Dermis blood vessel endothelial cell (primary cell): ENCODE measurements at regions not wholly inside any gene's neighbourhood (a gene's known extent, or its start where the extent isn't known, plus 50 kb on each side); places are given as distances from the start of the nearest gene placed in this dataset.

Source experiments
- DNase-seq: peaks from one replicate; pipeline ENCODE4 v3.0.0; 2010

- DNase-seq, result no peak
Measured at GRCh38 chr11:45597097-45597496, 68.3 kb downstream of the CHST1 start.

GRCh38 chr11:45596571-45596970 lies 68.9 kb downstream of the CHST1 start:
- DNase-seq, result no peak

DNA sequence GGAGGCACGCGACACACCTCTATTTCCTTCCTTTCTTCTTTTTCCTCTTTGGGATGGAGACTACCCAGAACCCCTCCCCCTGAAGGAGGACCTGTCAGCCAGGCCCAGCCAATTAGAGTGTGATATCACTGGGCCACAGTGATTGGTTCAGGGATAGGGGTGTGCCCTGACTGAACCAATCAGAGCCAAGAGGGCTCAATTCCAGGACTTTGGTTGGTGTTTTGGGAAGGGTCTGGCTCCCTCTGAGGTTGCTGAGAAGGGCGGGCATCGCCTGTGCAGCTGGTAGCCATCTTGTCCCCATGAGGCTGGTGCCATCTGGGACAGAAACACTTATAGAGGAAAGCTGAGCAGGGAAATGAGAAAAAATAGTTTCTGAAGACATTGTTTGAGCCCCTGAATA lies 71.4 kb downstream of the CHST1 start:
- DNase-seq, result no peak

DNA sequence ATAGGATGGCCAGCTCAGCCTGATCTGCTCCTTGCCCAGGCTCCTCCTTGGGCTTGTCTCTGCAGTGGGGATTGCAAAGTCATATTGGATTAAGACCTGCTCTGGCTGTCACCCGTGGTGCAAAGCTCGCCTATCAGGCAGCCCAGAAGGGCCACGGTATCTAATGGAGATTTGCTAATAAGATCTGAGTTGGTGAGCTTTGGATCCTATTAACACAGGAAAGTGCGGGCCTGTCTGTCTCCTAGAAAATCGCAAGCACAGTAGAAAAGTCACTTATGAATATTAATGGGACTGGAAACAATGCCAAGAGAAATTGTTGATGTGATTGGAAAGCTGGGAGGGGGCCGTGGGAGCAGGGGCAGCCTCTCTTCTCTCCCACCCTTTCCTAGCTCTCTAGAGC lies 72.8 kb downstream of the CHST1 start:
- DNase-seq, result no peak

GRCh38 chr11:45590743-45591142 lies 74.7 kb downstream of the CHST1 start:
- DNase-seq, result peak; percentile 27

DNA sequence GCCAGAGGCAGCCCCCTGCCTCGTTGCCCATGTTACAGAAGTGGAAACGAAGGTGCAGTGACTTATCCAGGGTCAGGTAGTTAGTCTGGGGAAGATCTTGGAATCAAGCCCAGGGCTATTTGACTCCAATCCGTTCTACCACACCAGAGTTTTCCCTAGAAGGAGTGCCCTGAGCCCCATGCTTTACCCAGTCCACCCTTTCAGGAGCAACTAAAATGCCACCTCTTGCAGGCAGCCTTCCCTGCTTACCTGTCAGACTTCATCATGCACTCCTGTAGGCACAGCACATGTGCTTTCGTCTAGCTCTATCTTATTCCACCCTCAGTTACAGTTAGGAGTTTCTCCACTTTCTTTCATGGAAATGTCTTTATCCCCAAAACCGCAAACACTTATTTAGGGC lies 80.2 kb downstream of the CHST1 start:
- no peak for DNase-seq

DNA sequence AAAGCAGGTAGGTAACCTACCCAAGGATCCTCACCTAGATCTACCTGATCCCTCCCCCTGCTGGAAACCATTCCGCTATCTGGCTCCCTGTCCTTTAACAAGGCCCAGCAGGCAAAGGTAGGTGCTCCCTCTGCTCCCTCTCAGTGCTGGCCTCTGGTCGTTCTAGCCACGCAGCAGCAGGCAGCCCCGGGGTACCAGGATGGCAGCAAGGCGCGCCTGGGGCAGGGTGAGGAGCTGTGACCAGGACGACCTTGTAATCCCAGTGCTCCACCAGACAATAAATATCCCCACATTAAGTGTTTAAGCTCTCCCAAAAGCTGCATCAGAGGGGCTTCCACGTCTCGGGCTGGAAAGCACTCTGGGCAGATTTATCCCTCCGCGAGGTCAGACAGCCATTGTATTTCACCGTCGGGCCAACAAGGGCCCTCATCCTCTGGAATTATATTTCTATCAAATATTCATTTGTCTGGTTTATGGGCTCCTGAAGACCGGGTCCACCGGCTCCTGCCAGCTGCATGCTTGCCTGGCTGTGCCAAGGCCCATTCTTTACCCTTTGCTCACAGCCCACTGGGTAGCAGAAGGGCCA lies 81.3 kb downstream of the CHST1 start:
- no peak for DNase-seq

- DNase-seq, result peak; percentile 68
Measured at GRCh38 chr11:45580399-45580798, 85.0 kb downstream of the CHST1 start.

GRCh38 chr11:45578316-45578715 lies 87.1 kb downstream of the CHST1 start:
- no peak for DNase-seq

GRCh38 chr11:45577752-45578151 lies 87.7 kb downstream of the CHST1 start:
- no peak for DNase-seq

GRCh38 chr11:45576461-45577215 lies 88.8 kb downstream of the CHST1 start:
- no peak for DNase-seq

DNA sequence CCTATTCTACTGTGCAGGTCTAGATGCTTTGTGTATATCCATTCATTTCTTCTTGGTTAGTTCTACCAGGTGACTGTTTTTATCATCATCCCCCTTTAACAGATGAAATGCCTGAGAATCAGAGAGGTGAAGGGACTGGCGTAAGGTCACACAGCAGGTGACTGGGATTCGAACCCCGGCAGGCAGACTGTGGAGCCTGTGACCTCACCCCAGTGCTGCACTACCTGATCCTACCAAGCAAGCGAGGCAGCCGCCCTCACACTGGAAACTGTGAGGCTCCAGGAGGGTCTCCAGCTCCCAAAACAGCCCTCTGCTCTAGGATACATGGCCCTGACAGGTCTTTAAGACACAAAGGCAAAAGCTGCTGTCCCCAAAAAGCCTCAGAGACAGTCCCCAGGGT lies 91.7 kb downstream of the CHST1 start:
- DNase-seq, result no peak

DNA sequence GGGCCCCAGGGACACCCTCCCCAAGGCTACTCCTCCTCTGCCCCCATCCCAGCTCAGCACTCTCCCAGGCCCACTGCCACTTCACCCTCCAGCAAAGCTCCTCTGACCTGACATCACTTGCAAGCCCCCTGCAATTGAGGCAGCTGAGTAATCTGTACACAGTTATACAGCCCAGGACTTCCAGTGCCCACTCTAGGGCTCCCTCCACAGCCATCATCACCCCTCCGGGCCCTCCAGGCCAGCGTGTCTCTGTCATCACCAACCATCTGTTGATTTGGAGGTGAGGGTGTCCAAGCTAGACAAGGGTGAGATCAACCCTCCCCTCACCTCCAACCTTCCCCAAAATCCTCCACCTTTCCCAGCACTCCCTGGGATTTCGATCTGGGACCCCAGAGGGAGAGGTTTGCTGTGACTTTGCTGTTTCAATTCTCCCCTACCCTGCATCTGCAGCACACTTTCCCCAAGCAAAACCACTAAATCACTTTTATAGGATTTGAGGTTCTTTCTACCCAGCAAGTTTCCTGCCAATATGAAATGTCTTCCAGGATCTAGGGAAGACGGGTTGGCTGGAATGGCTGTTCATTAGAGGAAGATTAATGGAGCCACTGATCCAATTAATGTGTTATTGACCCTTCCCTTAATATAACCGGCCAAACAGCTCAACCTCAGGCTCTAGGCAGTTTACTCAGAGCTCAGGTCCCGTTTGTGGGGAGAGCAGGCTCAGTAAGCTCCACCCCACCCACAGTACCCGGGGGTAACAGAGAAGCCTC lies 92.9 kb downstream of the CHST1 start:
- no peak for DNase-seq

GRCh38 chr11:45569776-45570175 lies 95.6 kb downstream of the CHST1 start:
- DNase-seq, result no peak

GRCh38 chr11:45568049-45568448 lies 97.4 kb downstream of the CHST1 start:
- no peak for DNase-seq

DNA sequence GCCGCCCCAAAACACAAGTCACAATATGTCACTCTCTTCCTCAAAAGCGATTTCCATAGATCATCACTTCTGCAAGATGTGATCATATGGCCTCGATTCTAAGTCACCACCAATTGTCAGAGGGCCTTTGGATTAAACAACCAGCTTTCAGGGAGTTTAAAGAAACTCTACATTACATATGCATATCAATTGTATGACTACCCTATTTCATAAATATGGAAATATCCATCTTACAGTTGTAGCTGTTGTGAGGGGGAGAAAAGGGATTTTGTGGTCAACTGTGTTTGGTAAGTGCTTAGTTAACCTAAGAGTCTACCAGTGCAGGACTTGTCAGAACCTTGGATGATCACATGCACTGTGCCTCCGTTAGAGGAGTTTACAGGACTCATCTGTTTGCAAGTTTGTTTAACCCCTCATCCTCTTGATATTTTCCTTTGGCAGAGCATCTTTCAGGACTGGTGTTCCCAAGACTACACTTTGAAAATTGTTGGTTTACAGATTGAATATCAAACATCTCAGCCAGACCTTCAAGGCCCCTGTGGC lies 99.9 kb downstream of the CHST1 start:
- DNase-seq, result no peak

DNA sequence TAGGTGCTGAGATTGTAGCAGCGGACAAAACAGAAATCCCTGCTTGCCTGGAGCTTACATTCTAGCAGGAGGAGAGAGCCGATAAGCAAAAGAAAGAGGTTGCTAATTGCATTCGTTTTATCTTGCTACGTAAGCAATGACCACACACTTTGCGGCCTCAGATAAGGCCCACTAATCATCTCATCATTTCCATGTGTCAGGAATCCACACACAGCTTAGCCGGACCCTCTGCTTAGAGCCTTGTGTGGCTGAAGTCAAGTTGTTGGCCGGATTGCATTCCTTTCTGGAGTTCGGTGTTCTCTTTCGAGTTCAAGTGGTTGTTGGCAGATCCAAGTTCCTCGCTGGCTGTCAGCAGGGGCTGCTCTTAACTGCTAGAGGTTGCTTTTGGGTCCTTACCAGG lies 101.6 kb downstream of the CHST1 start:
- no peak for DNase-seq

DNA sequence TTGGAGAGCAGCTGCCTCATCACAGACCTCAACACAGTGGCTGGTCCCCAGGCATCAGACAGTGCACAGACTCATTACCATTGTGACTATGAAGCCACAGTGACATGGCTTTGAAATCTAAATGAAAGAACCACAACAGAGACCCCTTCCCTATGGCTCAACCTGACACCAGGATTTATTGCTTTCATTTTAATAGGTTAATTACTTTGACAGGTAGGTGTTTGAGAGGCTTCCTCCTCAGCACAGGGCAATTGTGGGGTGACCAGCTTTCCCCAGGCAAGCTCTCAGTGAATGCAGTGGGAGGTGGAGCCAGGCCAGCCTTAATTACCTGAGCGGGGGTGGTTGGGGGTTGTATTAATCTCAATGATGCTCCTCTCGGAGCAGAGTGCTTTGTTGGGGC lies 102.3 kb downstream of the CHST1 start:
- DNase-seq, result no peak

- no peak for DNase-seq
Measured at GRCh38 chr11:45560913-45561281, 104.5 kb downstream of the CHST1 start.

DNA sequence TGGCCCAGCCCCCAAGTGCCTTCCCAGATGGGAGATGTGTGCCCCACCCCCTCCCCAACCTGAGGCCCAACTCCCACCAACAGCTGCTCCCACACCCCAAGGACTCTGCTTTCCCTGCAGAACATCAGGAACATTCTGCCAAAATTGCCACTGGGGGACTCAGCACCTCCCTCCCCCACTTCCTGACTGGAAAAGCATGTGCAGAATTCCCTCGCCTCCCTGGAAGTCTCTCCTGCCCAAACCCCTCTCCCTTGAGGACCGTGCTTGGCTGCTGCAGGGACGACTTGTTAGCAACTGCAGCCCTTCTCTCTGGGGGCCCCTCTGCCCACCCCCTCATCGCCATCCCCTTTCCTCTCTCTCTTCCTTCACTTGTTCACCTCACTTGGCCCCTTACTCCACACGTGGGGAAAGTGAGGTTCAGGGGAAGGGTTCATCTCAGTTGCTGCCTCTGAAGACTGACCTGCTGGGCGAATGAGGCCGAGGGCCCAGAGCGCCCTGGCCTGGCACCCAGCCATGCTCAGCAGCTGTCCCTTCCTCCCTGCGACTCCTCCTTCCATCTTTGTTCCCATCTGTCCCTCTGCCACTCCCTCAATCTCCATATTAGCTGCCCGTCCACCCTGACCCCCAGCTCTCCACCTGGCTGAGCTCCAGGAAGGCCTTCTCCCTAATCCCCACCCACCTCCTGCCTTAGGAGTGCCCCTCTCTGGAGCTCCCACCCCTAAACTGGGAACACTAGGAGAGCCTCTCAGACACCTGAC lies 105.1 kb downstream of the CHST1 start:
- DNase-seq, result no peak

GRCh38 chr11:45556851-45557707 lies 108.3 kb downstream of the CHST1 start:
- no peak for DNase-seq
